ENCODE measurements at regions not wholly inside any gene's neighbourhood (a gene's known extent, or its start where the extent isn't known, plus 50 kb on each side); places are given as distances from the start of the nearest gene placed in this dataset.

GRCh38 chr3:106643684-106644161 lies 733.5 kb upstream of the CCDC54 start:
- peak; percentile 57 for DNase-seq

GRCh38 chr3:106673926-106674569 lies 703.2 kb upstream of the CCDC54 start:
- no peak for DNase-seq

- DNase-seq: no peak
Measured at GRCh38 chr3:106675451-106675850, 701.8 kb upstream of the CCDC54 start.

GRCh38 chr3:106678657-106679390 lies 698.4 kb upstream of the CCDC54 start:
- no peak for DNase-seq

- no peak for DNase-seq
Measured at GRCh38 chr3:106683953-106684620, 693.2 kb upstream of the CCDC54 start.

- DNase-seq: no peak
Measured at GRCh38 chr3:106685745-106686144, 691.5 kb upstream of the CCDC54 start.

- DNase-seq: no peak
Measured at GRCh38 chr3:106687905-106688304, 689.3 kb upstream of the CCDC54 start.

- DNase-seq: no peak
Measured at GRCh38 chr3:106688464-106688863, 688.8 kb upstream of the CCDC54 start.

- DNase-seq: no peak
Measured at GRCh38 chr3:106691476-106691875, 685.8 kb upstream of the CCDC54 start.

- DNase-seq: no peak
Measured at GRCh38 chr3:106692624-106693023, 684.6 kb upstream of the CCDC54 start.

- no peak for DNase-seq
Measured at GRCh38 chr3:106699122-106699521, 678.1 kb upstream of the CCDC54 start.

- no peak for DNase-seq
Measured at GRCh38 chr3:106700981-106701380, 676.3 kb upstream of the CCDC54 start.

GRCh38 chr3:106703524-106703923 lies 673.7 kb upstream of the CCDC54 start:
- DNase-seq: no peak

- no peak for DNase-seq
Measured at GRCh38 chr3:106707347-106707746, 669.9 kb upstream of the CCDC54 start.

- DNase-seq: no peak
Measured at GRCh38 chr3:106710596-106710995, 666.6 kb upstream of the CCDC54 start.

GRCh38 chr3:106711650-106712049 lies 665.6 kb upstream of the CCDC54 start:
- no peak for DNase-seq

GRCh38 chr3:106714400-106714799 lies 662.8 kb upstream of the CCDC54 start:
- DNase-seq: no peak

GRCh38 chr3:106715286-106715685 lies 662.0 kb upstream of the CCDC54 start:
- no peak for DNase-seq

- DNase-seq: no peak
Measured at GRCh38 chr3:106717178-106717780, 660.0 kb upstream of the CCDC54 start.

GRCh38 chr3:106719077-106719476 lies 658.2 kb upstream of the CCDC54 start:
- no peak for DNase-seq

- DNase-seq: no peak
Measured at GRCh38 chr3:106719583-106719982, 657.7 kb upstream of the CCDC54 start.

- no peak for DNase-seq
Measured at GRCh38 chr3:106720510-106720909, 656.7 kb upstream of the CCDC54 start.

GRCh38 chr3:106725566-106725965 lies 651.7 kb upstream of the CCDC54 start:
- DNase-seq: no peak

Data from activated effector memory CD4-positive, alpha-beta T cell treated with anti-CD3 and anti-CD28 coated beads, Interleukin-2, amount 50 U/mL, for 16 hours (primary cell).